ENCODE measurements at regions not wholly inside any gene's neighbourhood (a gene's known extent, or its start where the extent isn't known, plus 50 kb on each side); places are given as distances from the start of the nearest gene placed in this dataset.

DNA sequence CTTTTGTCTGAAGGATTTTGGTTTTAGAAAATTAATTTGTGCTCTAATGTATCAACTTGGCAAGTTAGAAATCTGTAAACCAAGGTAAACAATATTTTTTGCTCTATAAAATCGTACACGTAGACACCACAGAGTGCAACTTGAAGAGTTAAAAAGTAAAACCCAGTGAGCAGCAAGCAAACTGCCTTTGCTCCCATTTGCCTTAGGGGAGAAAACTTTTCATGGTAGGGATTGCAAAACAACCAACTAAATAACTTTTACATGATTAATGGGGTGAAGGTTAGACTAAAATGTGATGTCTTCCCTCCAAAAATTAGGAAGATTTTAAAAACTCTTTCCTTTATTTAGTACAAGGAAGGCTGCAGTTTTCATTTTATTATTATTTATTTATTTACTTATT, 224.2 kb upstream of the LYZL1 start (continued):
- TF ChIP-seq RAD21 (IDR thresholded peaks at IDR 0.05; ENCODE audit: low read depth) (no peak), SIN3A (IDR thresholded peaks at IDR 0.05; ENCODE audit: low read depth) (no peak), CBX3 (IDR thresholded peaks at IDR 0.05; ENCODE audit: low read depth) (no peak), ELF1 (IDR thresholded peaks at IDR 0.05; ENCODE audit: borderline replicate concordance, low read depth) (no peak)
- TF ChIP-seq, protein P1, sequence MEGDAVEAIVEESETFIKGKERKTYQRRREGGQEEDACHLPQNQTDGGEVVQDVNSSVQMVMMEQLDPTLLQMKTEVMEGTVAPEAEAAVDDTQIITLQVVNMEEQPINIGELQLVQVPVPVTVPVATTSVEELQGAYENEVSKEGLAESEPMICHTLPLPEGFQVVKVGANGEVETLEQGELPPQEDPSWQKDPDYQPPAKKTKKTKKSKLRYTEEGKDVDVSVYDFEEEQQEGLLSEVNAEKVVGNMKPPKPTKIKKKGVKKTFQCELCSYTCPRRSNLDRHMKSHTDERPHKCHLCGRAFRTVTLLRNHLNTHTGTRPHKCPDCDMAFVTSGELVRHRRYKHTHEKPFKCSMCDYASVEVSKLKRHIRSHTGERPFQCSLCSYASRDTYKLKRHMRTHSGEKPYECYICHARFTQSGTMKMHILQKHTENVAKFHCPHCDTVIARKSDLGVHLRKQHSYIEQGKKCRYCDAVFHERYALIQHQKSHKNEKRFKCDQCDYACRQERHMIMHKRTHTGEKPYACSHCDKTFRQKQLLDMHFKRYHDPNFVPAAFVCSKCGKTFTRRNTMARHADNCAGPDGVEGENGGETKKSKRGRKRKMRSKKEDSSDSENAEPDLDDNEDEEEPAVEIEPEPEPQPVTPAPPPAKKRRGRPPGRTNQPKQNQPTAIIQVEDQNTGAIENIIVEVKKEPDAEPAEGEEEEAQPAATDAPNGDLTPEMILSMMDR (IDR thresholded peaks at IDR 0.05 in 2 of 3, conservative IDR thresholded peaks at IDR 0.05 in 1 of 3; ENCODE audit: borderline replicate concordance in 1 of 3, insufficient read depth in 1 of 3, low read depth in 2 of 3, low read length in 2 of 3): no peak

DNA sequence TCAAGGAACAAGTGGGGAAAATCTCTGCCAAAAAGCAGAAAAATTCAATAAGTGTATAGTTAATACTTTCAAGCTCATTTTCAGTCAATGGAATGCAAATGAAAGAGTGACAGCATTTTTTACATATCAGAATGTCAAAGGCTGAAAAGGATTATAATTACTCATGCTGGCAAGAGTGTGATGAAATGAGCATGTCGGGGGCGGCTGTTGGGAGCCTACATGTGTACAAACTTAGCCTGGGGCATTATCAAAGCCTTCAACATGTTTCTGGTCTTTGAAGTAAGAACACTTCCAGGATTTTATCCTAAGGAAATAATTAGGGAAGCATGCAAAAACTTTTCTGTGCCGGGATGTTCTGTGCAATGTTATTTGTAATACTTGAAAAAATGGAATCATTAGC, 221.7 kb upstream of the LYZL1 start:
- BruUV-seq (replicated peaks): no TSS peak
- no peak for TF ChIP-seq SP1 (IDR thresholded peaks at IDR 0.05; ENCODE audit: low read depth)
- no peaks in the 10 kb centered on the region for H3K9me3 ChIP-seq (ENCODE audit: control insufficient read depth in 1 of 2, insufficient read depth in 1 of 2, low read depth in 1 of 2, low read length in 2 of 2)
- H3K79me2 ChIP-seq (ENCODE audit: insufficient read depth, low read length): no peaks in the 10 kb centered on the region
- CTCF ChIA-PET: interaction anchor here (0.9 kb wide), 1 partner anchor 403 kb away, joined by 4 read pairs; no protein-coding TSS in a partner anchor
- peaks cover 0 to 10% of the 10 kb centered on the region in 2 experiments; a peak in 1 of 4 replicates for H3K4me1 ChIP-seq (ENCODE audit: control insufficient read depth in 1 of 2, insufficient read depth in 2 of 2, low read length in 2 of 2)
- H3K36me3 ChIP-seq (ENCODE audit: control insufficient read depth in 1 of 2, insufficient read depth in 2 of 2, low read length in 2 of 2): no peaks in the 10 kb centered on the region
- intact Hi-C loops (cut with micrococcal nuclease): no loop called here
- H3K27ac ChIP-seq (ENCODE audit: low read depth, low read length): no peak overlapping the region
- no peaks in the 10 kb centered on the region for H3K9me2 ChIP-seq (ENCODE audit: insufficient read depth)
- DNase-seq (ENCODE audit: low read depth, low spot score) (no peak), ATAC-seq (no peak)
- H2AFZ ChIP-seq (ENCODE audit: low read depth, low read length, poor library complexity, severe bottlenecking): no peak overlapping the region
- H3K4me2 ChIP-seq (ENCODE audit: low read length): no peak overlapping the region
- no peak overlapping the region for H3K9ac ChIP-seq (ENCODE audit: low read length)
- RAD21 ChIA-PET (ENCODE audit: low non-redundant PET in 1 of 2, low total read pairs in 2 of 2, uncharacterized antibody in 2 of 2, unreplicated experiment in 2 of 2): no interaction called here
- POLR2A ChIA-PET: no interaction called here
- no peak overlapping the region for H3K4me3 ChIP-seq (replicated peaks in 1 of 2; ENCODE audit: low read depth in 1 of 2, low read length in 2 of 2)
- H4K20me1 ChIP-seq (ENCODE audit: insufficient read depth): no peaks in the 10 kb centered on the region
- H3K27me3 ChIP-seq (ENCODE audit: insufficient read depth, low read length): peaks cover 4% of the 10 kb centered on the region; the same call in 1 of the 2 replicates

DNA sequence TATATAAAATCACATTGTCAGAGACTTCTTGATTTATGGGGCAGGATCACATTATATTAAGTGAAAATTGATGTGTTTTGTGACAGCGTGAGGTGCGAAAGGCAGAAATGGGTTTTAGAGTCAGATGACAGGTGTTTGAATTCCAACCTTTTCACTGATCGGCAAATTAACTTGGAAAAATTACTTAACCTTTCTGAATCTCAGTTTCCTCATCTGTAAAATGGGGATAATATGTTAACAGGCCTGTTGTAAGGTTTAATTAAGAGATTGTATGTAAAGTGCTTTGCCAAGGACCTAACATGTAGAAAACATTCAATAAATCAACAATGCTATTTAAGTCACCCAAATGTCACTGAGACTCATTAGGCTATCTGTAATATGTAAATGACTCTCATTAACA, 221.2 kb upstream of the LYZL1 start:
- ChIA-PET RAD21 (ENCODE audit: low non-redundant PET in 1 of 2, low total read pairs in 2 of 2, uncharacterized antibody in 2 of 2, unreplicated experiment in 2 of 2) (no interaction called here), CTCF (interaction anchor here (0.9 kb wide), 1 partner anchor 404 kb away, joined by 4 read pairs; no protein-coding TSS in a partner anchor), POLR2A (no interaction called here)
- Histone ChIP-seq H3K9ac (ENCODE audit: low read length) (no peak overlapping the region), H3K4me1 (ENCODE audit: control insufficient read depth in 1 of 2, insufficient read depth in 2 of 2, low read length in 2 of 2) (peaks cover 0 to 10% of the 10 kb centered on the region in 2 experiments; a peak in 1 of 4 replicates), H3K79me2 (ENCODE audit: insufficient read depth, low read length) (no peaks in the 10 kb centered on the region), H3K9me2 (ENCODE audit: insufficient read depth) (no peaks in the 10 kb centered on the region), H3K4me3 (replicated peaks in 1 of 2; ENCODE audit: low read depth in 1 of 2, low read length in 2 of 2) (no peak overlapping the region), H3K27ac (ENCODE audit: low read depth, low read length) (no peak overlapping the region), H3K9me3 (ENCODE audit: control insufficient read depth in 1 of 2, insufficient read depth in 1 of 2, low read depth in 1 of 2, low read length in 2 of 2) (no peaks in the 10 kb centered on the region), H4K20me1 (ENCODE audit: insufficient read depth) (no peaks in the 10 kb centered on the region), H2AFZ (ENCODE audit: low read depth, low read length, poor library complexity, severe bottlenecking) (no peak overlapping the region), H3K4me2 (ENCODE audit: low read length) (no peak overlapping the region), H3K36me3 (ENCODE audit: control insufficient read depth in 1 of 2, insufficient read depth in 2 of 2, low read length in 2 of 2) (no peaks in the 10 kb centered on the region), H3K27me3 (ENCODE audit: insufficient read depth, low read length) (peaks cover 4% of the 10 kb centered on the region; the same call in 1 of the 2 replicates)
- BruUV-seq (replicated peaks): no TSS peak
- ATAC-seq (no peak), DNase-seq (ENCODE audit: low read depth, low spot score) (no peak)
- intact Hi-C loops (cut with micrococcal nuclease): no loop called here
- TF ChIP-seq ZFX (IDR thresholded peaks at IDR 0.05): no peak
- TF ChIP-seq TCF7L2 (IDR thresholded peaks at IDR 0.05; ENCODE audit: borderline replicate concordance, extremely low read depth, insufficient read depth, insufficient read length): no peak
- TF ChIP-seq, protein P2, sequence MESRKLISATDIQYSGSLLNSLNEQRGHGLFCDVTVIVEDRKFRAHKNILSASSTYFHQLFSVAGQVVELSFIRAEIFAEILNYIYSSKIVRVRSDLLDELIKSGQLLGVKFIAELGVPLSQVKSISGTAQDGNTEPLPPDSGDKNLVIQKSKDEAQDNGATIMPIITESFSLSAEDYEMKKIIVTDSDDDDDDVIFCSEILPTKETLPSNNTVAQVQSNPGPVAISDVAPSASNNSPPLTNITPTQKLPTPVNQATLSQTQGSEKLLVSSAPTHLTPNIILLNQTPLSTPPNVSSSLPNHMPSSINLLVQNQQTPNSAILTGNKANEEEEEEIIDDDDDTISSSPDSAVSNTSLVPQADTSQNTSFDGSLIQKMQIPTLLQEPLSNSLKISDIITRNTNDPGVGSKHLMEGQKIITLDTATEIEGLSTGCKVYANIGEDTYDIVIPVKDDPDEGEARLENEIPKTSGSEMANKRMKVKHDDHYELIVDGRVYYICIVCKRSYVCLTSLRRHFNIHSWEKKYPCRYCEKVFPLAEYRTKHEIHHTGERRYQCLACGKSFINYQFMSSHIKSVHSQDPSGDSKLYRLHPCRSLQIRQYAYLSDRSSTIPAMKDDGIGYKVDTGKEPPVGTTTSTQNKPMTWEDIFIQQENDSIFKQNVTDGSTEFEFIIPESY (IDR thresholded peaks at IDR 0.05; ENCODE audit: extremely low read depth, insufficient replicate concordance, low read length): no peak
- TF ChIP-seq, protein P1 (IDR thresholded peaks at IDR 0.05 in 2 of 3, conservative IDR thresholded peaks at IDR 0.05 in 1 of 3; ENCODE audit: borderline replicate concordance in 1 of 3, insufficient read depth in 1 of 3, low read depth in 2 of 3, low read length in 2 of 3): no peak
- TF ChIP-seq RAD21 (IDR thresholded peaks at IDR 0.05; ENCODE audit: low read depth): no peak
- no peak for TF ChIP-seq POLR2A (IDR thresholded peaks at IDR 0.05; ENCODE audit: borderline replicate concordance, extremely low read depth, insufficient read depth, insufficient read length)
- no peak for TF ChIP-seq SRF (IDR thresholded peaks at IDR 0.05; ENCODE audit: low read depth)
- no peak for TF ChIP-seq SP1 (IDR thresholded peaks at IDR 0.05; ENCODE audit: low read depth)
- TF ChIP-seq, protein P3, sequence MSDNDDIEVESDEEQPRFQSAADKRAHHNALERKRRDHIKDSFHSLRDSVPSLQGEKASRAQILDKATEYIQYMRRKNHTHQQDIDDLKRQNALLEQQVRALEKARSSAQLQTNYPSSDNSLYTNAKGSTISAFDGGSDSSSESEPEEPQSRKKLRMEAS (IDR thresholded peaks at IDR 0.05): no peak

All from HCT116 (cell line).